ENCODE measurements at regions not wholly inside any gene's neighbourhood (a gene's known extent, or its start where the extent isn't known, plus 50 kb on each side); places are given as distances from the start of the nearest gene placed in this dataset.
A peak's percentile ranks its signal among the peaks of the same experiment; 100 is the strongest.

GRCh38 chr4:74659576-74660411, 134.5 kb downstream of the BTC start:
- no peak overlapping the region for H3K27ac Mint-ChIP-seq
- no peaks in the 10 kb centered on the region for H3K27me3 Mint-ChIP-seq (ENCODE audit: low read depth)
- DNase-seq = no peak
- ChIA-PET POLR2A (no interaction called here), CTCF (no interaction called here)
- no peaks in the 10 kb centered on the region for H3K36me3 Mint-ChIP-seq (ENCODE audit: low read depth)
- ATAC-seq = no peak
- H3K4me3 Mint-ChIP-seq = no peak overlapping the region
- no peaks in the 10 kb centered on the region for H3K4me1 Mint-ChIP-seq (ENCODE audit: low read depth)
- no peaks in the 10 kb centered on the region for H3K9me3 Mint-ChIP-seq (ENCODE audit: insufficient read depth)

- no peak overlapping the region for H3K27ac Mint-ChIP-seq
- CTCF ChIA-PET = no interaction called here
- H3K36me3 Mint-ChIP-seq (ENCODE audit: low read depth) = no peaks in the 10 kb centered on the region
- ATAC-seq (no peak), DNase-seq (no peak)
- H3K9me3 Mint-ChIP-seq (ENCODE audit: insufficient read depth) = no peaks in the 10 kb centered on the region
- POLR2A ChIA-PET = no interaction called here
- H3K27me3 Mint-ChIP-seq (ENCODE audit: low read depth) = no peaks in the 10 kb centered on the region
- no peaks in the 10 kb centered on the region for H3K4me1 Mint-ChIP-seq (ENCODE audit: low read depth)
- H3K4me3 Mint-ChIP-seq = no peak overlapping the region
Measured at GRCh38 chr4:74660866-74661265, 133.5 kb downstream of the BTC start.

- CTCF ChIA-PET = no interaction called here
- POLR2A ChIA-PET = no interaction called here
- Mint-ChIP-seq H3K4me3 (no peak overlapping the region), H3K9me3 (ENCODE audit: insufficient read depth) (no peaks in the 10 kb centered on the region), H3K27ac (no peak overlapping the region), H3K27me3 (ENCODE audit: low read depth) (no peaks in the 10 kb centered on the region), H3K4me1 (ENCODE audit: low read depth) (no peaks in the 10 kb centered on the region), H3K36me3 (ENCODE audit: low read depth) (no peaks in the 10 kb centered on the region)
- no peak for DNase-seq
- ATAC-seq = no peak
Measured at GRCh38 chr4:74661427-74662201, 132.7 kb downstream of the BTC start.

GRCh38 chr4:74663631-74664030, 130.7 kb downstream of the BTC start:
- POLR2A ChIA-PET = no interaction called here

GRCh38 chr4:74665346-74665745, 129.0 kb downstream of the BTC start:
- Mint-ChIP-seq H3K9me3 (ENCODE audit: insufficient read depth) (no peaks in the 10 kb centered on the region), H3K27ac (no peak overlapping the region), H3K4me1 (ENCODE audit: low read depth) (no peaks in the 10 kb centered on the region), H3K27me3 (ENCODE audit: low read depth) (no peaks in the 10 kb centered on the region), H3K4me3 (no peak overlapping the region), H3K36me3 (ENCODE audit: low read depth) (no peaks in the 10 kb centered on the region)
- ATAC-seq (no peak), DNase-seq (no peak)
- POLR2A ChIA-PET = no interaction called here
- CTCF ChIA-PET = no interaction called here

More at GRCh38 chr4:74663631-74664030, 130.7 kb downstream of the BTC start:
- Mint-ChIP-seq H3K4me1 (ENCODE audit: low read depth) (no peaks in the 10 kb centered on the region), H3K27me3 (ENCODE audit: low read depth) (no peaks in the 10 kb centered on the region), H3K36me3 (ENCODE audit: low read depth) (no peaks in the 10 kb centered on the region), H3K9me3 (ENCODE audit: insufficient read depth) (no peaks in the 10 kb centered on the region), H3K4me3 (no peak overlapping the region), H3K27ac (no peak overlapping the region)
- CTCF ChIA-PET = no interaction called here
- no peak for ATAC-seq
- no peak for DNase-seq

- no peak for ATAC-seq
- Mint-ChIP-seq H3K27me3 (ENCODE audit: low read depth) (no peaks in the 10 kb centered on the region), H3K4me1 (ENCODE audit: low read depth) (no peaks in the 10 kb centered on the region), H3K4me3 (no peak overlapping the region), H3K27ac (no peak overlapping the region), H3K36me3 (ENCODE audit: low read depth) (no peaks in the 10 kb centered on the region), H3K9me3 (ENCODE audit: insufficient read depth) (no peaks in the 10 kb centered on the region)
- CTCF ChIA-PET = interaction anchor here (1.2 kb wide), 1 partner anchor 44 kb away, joined by 3 read pairs; no protein-coding TSS in a partner anchor
- POLR2A ChIA-PET = no interaction called here
- no peak for DNase-seq
Measured at GRCh38 chr4:74665876-74666275, 128.4 kb downstream of the BTC start.

- no peaks in the 10 kb centered on the region for H3K4me1 Mint-ChIP-seq (ENCODE audit: low read depth)
- no peaks in the 10 kb centered on the region for H3K36me3 Mint-ChIP-seq (ENCODE audit: low read depth)
- no peak overlapping the region for H3K27ac Mint-ChIP-seq
- ATAC-seq (no peak), DNase-seq (no peak)
- CTCF ChIA-PET = interaction anchor here (1.4 kb wide), 1 partner anchor 347 kb away, joined by 4 read pairs; no protein-coding TSS in a partner anchor
- H3K27me3 Mint-ChIP-seq (ENCODE audit: low read depth) = no peaks in the 10 kb centered on the region
- POLR2A ChIA-PET = no interaction called here
- no peak overlapping the region for H3K4me3 Mint-ChIP-seq
- H3K9me3 Mint-ChIP-seq (ENCODE audit: insufficient read depth) = no peaks in the 10 kb centered on the region
Measured at GRCh38 chr4:74667438-74667837, 126.9 kb downstream of the BTC start.

GRCh38 chr4:74667944-74668343, 126.4 kb downstream of the BTC start:
- POLR2A ChIA-PET = no interaction called here
- CTCF ChIA-PET = interaction anchor here (1.4 kb wide), 1 partner anchor 348 kb away, joined by 4 read pairs; no protein-coding TSS in a partner anchor
- H3K27ac Mint-ChIP-seq = no peak overlapping the region

GRCh38 chr4:74669702-74670101, 124.6 kb downstream of the BTC start:
- Mint-ChIP-seq H3K36me3 (ENCODE audit: low read depth) (no peaks in the 10 kb centered on the region), H3K27me3 (ENCODE audit: low read depth) (peaks cover 5% of the 10 kb centered on the region), H3K9me3 (ENCODE audit: insufficient read depth) (no peaks in the 10 kb centered on the region), H3K4me1 (ENCODE audit: low read depth) (no peaks in the 10 kb centered on the region), H3K4me3 (no peak overlapping the region), H3K27ac (no peak overlapping the region)
- DNase-seq = no peak
- CTCF ChIA-PET = no interaction called here
- POLR2A ChIA-PET = no interaction called here
- ATAC-seq = no peak

More at GRCh38 chr4:74667944-74668343, 126.4 kb downstream of the BTC start:
- Mint-ChIP-seq H3K27me3 (ENCODE audit: low read depth) (no peaks in the 10 kb centered on the region), H3K4me1 (ENCODE audit: low read depth) (no peaks in the 10 kb centered on the region), H3K9me3 (ENCODE audit: insufficient read depth) (no peaks in the 10 kb centered on the region), H3K36me3 (ENCODE audit: low read depth) (no peaks in the 10 kb centered on the region), H3K4me3 (no peak overlapping the region)
- no peak for DNase-seq
- no peak for ATAC-seq

GRCh38 chr4:74670583-74670982, 123.7 kb downstream of the BTC start:
- Mint-ChIP-seq H3K36me3 (ENCODE audit: low read depth) (no peaks in the 10 kb centered on the region), H3K9me3 (ENCODE audit: insufficient read depth) (no peaks in the 10 kb centered on the region), H3K27me3 (ENCODE audit: low read depth) (peaks cover 5% of the 10 kb centered on the region), H3K4me1 (ENCODE audit: low read depth) (no peaks in the 10 kb centered on the region), H3K27ac (no peak overlapping the region), H3K4me3 (no peak overlapping the region)
- CTCF ChIA-PET = interaction anchor here (1.0 kb wide), 1 partner anchor 132 kb away, joined by 8 read pairs; no protein-coding TSS in a partner anchor
- DNase-seq (no peak), ATAC-seq (no peak)
- POLR2A ChIA-PET = no interaction called here

GRCh38 chr4:74671080-74671698, 123.1 kb downstream of the BTC start:
- Mint-ChIP-seq H3K27ac (no peak overlapping the region), H3K36me3 (ENCODE audit: low read depth) (no peaks in the 10 kb centered on the region), H3K9me3 (ENCODE audit: insufficient read depth) (no peaks in the 10 kb centered on the region), H3K27me3 (ENCODE audit: low read depth) (peaks cover 5% of the 10 kb centered on the region), H3K4me3 (no peak overlapping the region), H3K4me1 (ENCODE audit: low read depth) (no peaks in the 10 kb centered on the region)
- DNase-seq (peak; percentile 47), ATAC-seq (no peak)
- CTCF ChIA-PET = interaction anchor here (0.7 to 1.0 kb wide), 3 partner anchors 133 to 305 kb away, joined by 3 to 8 read pairs (median 5); no protein-coding TSS in a partner anchor
- POLR2A ChIA-PET = no interaction called here

- DNase-seq (no peak), ATAC-seq (no peak)
- no peaks in the 10 kb centered on the region for H3K9me3 Mint-ChIP-seq (ENCODE audit: insufficient read depth)
- ChIA-PET CTCF (interaction anchor here (0.6 to 3.0 kb wide), 11 partner anchors 10 to 446 kb away, joined by 3 to 22 read pairs (median 3); no protein-coding TSS in a partner anchor), POLR2A (no interaction called here)
- peaks cover 13% of the 10 kb centered on the region for H3K27me3 Mint-ChIP-seq (ENCODE audit: low read depth)
- no peaks in the 10 kb centered on the region for H3K4me1 Mint-ChIP-seq (ENCODE audit: low read depth)
- no peaks in the 10 kb centered on the region for H3K36me3 Mint-ChIP-seq (ENCODE audit: low read depth)
- no peak overlapping the region for H3K27ac Mint-ChIP-seq
- no peak overlapping the region for H3K4me3 Mint-ChIP-seq
Measured at GRCh38 chr4:74674750-74675149, 119.6 kb downstream of the BTC start.
